PC-9 (cell line): ENCODE measurements at regions not wholly inside any gene's neighbourhood (a gene's known extent, or its start where the extent isn't known, plus 50 kb on each side); places are given as distances from the start of the nearest gene placed in this dataset.

Source experiments
- CTCF ChIP-seq: fragments of 200-600 bp; sonication (generic); conservative IDR thresholded peaks from 2 replicates; pipeline ENCODE4 v1.6.1; 2017; ENCODE audit warnings: mixed run types, antibody characterized with exemption, mild to moderate bottlenecking, moderate library complexity
- EZH2 ChIP-seq: fragments of 200-600 bp; sonication (generic); IDR thresholded peaks from 2 replicates; pipeline ENCODE4 v1.8.0; 2017; ENCODE audit warnings: antibody characterized with exemption, low read depth

GRCh38 chr18:1392865-1393734 is 488.4 kb downstream of the ADCYAP1 start:
- no peak for TF ChIP-seq CTCF
- no peak for TF ChIP-seq EZH2
